HL-60 (cell line): ENCODE measurements at regions not wholly inside any gene's neighbourhood (a gene's known extent, or its start where the extent isn't known, plus 50 kb on each side); places are given as distances from the start of the nearest gene placed in this dataset.
"Not testable (repeated sequence)": the region's sequence is repeated elsewhere in the genome, so short reads cannot be mapped to it uniquely, and the experiment has no call there.

Source experiments
- DNase-seq, 2 experiments: peaks; one replicate each; pipeline ENCODE4 v3.0.0-alpha.2; 2010 to 2020; ENCODE audit warnings: low read depth in 1 of 2, low spot score in 1 of 2
- H3K27ac ChIP-seq: fragments of 250-450 bp; sonication (Bioruptor Pico); replicated peaks from 2 replicates; pipeline ENCODE4 v1.5.1; 2020; ENCODE audit warnings: mild to moderate bottlenecking, moderate library complexity
- H3K27me3 ChIP-seq: fragments of 250-450 bp; sonication (Bioruptor Pico); 2 replicates; pipeline ENCODE4 v1.5.1; 2021; ENCODE audit warnings: mild to moderate bottlenecking, moderate library complexity; ENCODE audit not compliant: insufficient read depth, poor library complexity, severe bottlenecking
- H3K4me3 ChIP-seq: replicated peaks from 2 replicates; pipeline ENCODE4 v1.5.1; 2011; ENCODE audit warnings: mild to moderate bottlenecking, control low read depth, low read length; ENCODE audit not compliant: insufficient read depth
- GABPA ChIP-seq: IDR thresholded peaks from 2 replicates; pipeline ENCODE4 v1.6.1; 2012; ENCODE audit warnings: low read depth
- POLR2AphosphoS5 ChIP-seq: IDR thresholded peaks from 2 replicates; pipeline ENCODE4 v1.6.1; 2012; ENCODE audit warnings: low read depth
- SPI1 ChIP-seq: IDR thresholded peaks from 2 replicates; pipeline ENCODE4 v1.6.1; 2012; ENCODE audit warnings: low read depth, mild to moderate bottlenecking, borderline replicate concordance
- TF ChIP-seq, protein P1 (sequence below): IDR thresholded peaks from one replicate; pipeline ENCODE4 v1.5.1; 2011; ENCODE audit warnings: low read length, control low read depth, inconsistent platforms; ENCODE audit not compliant: insufficient read depth
- TF ChIP-seq, protein P2 (sequence below): IDR thresholded peaks from 2 replicates; pipeline ENCODE4 v1.6.1; 2012; ENCODE audit warnings: low read depth; ENCODE audit not compliant: insufficient replicate concordance

DNA sequence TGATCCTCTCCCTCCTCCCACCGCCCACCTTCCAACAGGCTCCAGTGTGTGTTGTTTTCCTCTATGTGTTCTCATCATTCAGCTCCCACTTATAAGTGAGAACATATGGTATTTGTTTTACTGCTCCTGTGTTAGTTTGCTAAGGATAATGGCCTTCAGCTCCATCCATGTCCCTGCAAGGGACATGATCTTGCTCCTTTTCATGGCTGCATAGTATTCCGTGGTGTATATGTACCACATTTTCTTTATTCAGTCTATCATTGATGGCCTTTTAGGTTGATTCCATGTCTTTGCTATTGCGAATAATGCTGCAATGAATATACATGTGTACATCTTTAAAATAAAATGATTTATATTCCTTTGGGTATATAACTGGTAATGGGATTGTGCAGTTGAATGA lies 80.2 kb upstream of the C5orf63 start:
- Histone ChIP-seq H3K4me3 (no peak overlapping the region), H3K27ac (no peak overlapping the region), H3K27me3 (no peaks in the 10 kb centered on the region)
- no peak for DNase-seq
- TF ChIP-seq, protein P1, sequence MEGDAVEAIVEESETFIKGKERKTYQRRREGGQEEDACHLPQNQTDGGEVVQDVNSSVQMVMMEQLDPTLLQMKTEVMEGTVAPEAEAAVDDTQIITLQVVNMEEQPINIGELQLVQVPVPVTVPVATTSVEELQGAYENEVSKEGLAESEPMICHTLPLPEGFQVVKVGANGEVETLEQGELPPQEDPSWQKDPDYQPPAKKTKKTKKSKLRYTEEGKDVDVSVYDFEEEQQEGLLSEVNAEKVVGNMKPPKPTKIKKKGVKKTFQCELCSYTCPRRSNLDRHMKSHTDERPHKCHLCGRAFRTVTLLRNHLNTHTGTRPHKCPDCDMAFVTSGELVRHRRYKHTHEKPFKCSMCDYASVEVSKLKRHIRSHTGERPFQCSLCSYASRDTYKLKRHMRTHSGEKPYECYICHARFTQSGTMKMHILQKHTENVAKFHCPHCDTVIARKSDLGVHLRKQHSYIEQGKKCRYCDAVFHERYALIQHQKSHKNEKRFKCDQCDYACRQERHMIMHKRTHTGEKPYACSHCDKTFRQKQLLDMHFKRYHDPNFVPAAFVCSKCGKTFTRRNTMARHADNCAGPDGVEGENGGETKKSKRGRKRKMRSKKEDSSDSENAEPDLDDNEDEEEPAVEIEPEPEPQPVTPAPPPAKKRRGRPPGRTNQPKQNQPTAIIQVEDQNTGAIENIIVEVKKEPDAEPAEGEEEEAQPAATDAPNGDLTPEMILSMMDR = no peak
- TF ChIP-seq SPI1 (no peak), GABPA (no peak), POLR2AphosphoS5 (no peak)
- TF ChIP-seq, protein P2, sequence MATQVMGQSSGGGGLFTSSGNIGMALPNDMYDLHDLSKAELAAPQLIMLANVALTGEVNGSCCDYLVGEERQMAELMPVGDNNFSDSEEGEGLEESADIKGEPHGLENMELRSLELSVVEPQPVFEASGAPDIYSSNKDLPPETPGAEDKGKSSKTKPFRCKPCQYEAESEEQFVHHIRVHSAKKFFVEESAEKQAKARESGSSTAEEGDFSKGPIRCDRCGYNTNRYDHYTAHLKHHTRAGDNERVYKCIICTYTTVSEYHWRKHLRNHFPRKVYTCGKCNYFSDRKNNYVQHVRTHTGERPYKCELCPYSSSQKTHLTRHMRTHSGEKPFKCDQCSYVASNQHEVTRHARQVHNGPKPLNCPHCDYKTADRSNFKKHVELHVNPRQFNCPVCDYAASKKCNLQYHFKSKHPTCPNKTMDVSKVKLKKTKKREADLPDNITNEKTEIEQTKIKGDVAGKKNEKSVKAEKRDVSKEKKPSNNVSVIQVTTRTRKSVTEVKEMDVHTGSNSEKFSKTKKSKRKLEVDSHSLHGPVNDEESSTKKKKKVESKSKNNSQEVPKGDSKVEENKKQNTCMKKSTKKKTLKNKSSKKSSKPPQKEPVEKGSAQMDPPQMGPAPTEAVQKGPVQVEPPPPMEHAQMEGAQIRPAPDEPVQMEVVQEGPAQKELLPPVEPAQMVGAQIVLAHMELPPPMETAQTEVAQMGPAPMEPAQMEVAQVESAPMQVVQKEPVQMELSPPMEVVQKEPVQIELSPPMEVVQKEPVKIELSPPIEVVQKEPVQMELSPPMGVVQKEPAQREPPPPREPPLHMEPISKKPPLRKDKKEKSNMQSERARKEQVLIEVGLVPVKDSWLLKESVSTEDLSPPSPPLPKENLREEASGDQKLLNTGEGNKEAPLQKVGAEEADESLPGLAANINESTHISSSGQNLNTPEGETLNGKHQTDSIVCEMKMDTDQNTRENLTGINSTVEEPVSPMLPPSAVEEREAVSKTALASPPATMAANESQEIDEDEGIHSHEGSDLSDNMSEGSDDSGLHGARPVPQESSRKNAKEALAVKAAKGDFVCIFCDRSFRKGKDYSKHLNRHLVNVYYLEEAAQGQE = no peak

- no peak for DNase-seq
- TF ChIP-seq, protein P1 = no peak
- TF ChIP-seq SPI1 = no peak
- TF ChIP-seq POLR2AphosphoS5 = no peak
- no peak for TF ChIP-seq GABPA
- H3K4me3 ChIP-seq = no peak overlapping the region
- no peak overlapping the region for H3K27ac ChIP-seq
- H3K27me3 ChIP-seq = no peaks in the 10 kb centered on the region
Observed at GRCh38 chr5:127163750-127164149, 90.4 kb upstream of the C5orf63 start.

- TF ChIP-seq POLR2AphosphoS5 (no peak), SPI1 (no peak), GABPA (no peak)
- TF ChIP-seq, protein P1 = no peak
- TF ChIP-seq, protein P2 = no peak
- H3K27ac ChIP-seq = no peak overlapping the region
- no peak for DNase-seq
- H3K27me3 ChIP-seq = no peaks in the 10 kb centered on the region
- H3K4me3 ChIP-seq = no peak overlapping the region
Observed at GRCh38 chr5:127170918-127171600, 97.8 kb upstream of the C5orf63 start.

DNA sequence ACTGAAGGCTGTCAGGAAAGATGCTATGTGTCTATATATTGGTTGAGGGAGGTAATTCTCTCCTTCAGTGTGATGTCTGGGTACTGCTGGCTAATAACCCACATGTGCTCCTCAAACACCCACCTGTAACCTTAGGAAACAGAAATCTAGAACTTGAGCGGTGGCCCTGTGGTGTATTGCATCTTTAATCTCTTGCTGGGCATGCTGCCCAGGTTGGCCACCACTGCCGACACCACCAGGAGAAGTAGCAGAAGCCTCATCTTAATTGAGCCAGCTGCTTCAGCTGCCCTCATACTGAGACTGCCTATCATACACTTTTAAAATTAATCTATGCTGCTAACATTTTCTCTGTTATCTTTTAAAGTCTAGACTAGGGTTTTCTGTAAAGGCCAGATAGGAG lies 103.5 kb upstream of the C5orf63 start:
- no peak for DNase-seq
- Histone ChIP-seq H3K27ac (no peak overlapping the region), H3K27me3 (no peaks in the 10 kb centered on the region), H3K4me3 (no peak overlapping the region)
- TF ChIP-seq, protein P1 = no peak
- TF ChIP-seq GABPA = no peak
- no peak for TF ChIP-seq POLR2AphosphoS5
- TF ChIP-seq, protein P2 = no peak
- no peak for TF ChIP-seq SPI1

DNA sequence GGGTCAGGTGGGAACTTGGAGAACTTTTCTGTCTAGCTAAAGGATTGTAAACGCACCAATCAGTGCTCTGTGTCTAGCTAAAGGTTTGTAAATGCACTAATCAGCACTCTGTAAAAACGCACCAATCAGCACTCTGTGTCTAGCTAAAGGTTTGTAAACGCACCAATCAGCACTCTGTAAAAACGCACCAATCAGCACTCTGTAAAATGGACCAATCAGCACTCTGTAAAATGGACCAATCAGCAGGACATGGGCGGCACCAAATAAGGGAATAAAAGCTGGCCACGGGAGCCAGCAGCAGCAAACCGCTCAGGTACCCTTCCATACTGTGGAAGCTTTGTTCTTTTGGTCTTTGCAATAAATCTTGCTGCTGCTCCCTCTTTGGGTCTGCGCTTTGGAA lies 108.0 kb upstream of the MEGF10 start:
- not testable (repeated sequence) for DNase-seq, H3K27ac ChIP-seq, H3K27me3 ChIP-seq, H3K4me3 ChIP-seq
